Activated T-helper 1 cell treated with anti-CD3 and anti-CD28 coated beads, Interleukin-12 subunit alpha, Interleukin-12 subunit beta, Interleukin-2, Interleukin-4 antibody, amounts not matched to agents 30 ng/mL and 10 ng/mL and 1 ng/mL, durations not matched to agents 14 hours and 24 hours and 36 hours (primary cell): ENCODE measurements at regions not wholly inside any gene's neighbourhood (a gene's known extent, or its start where the extent isn't known, plus 50 kb on each side); places are given as distances from the start of the nearest gene placed in this dataset.
"Not testable (repeated sequence)": the region's sequence is repeated elsewhere in the genome, so short reads cannot be mapped to it uniquely, and the experiment has no call there.

Experiments
- DNase-seq: peaks from one replicate; pipeline ENCODE4 v3.0.0; 2021; ENCODE audit warnings: low spot score
- H3K27ac Mint-ChIP-seq: one replicate; pipeline ENCODE4 v1.8.0; 2021; ENCODE audit warnings: mild to moderate bottlenecking, mixed read lengths
- H3K27me3 Mint-ChIP-seq: one replicate; pipeline ENCODE4 v1.8.0; 2022; ENCODE audit warnings: mild to moderate bottlenecking, moderate library complexity, mixed read lengths; ENCODE audit not compliant: insufficient read depth
- H3K36me3 Mint-ChIP-seq: one replicate; pipeline ENCODE4 v1.8.0; 2021; ENCODE audit warnings: low read depth, mixed read lengths
- H3K4me1 Mint-ChIP-seq: one replicate; pipeline ENCODE4 v1.8.0; 2021; ENCODE audit warnings: low read depth, mixed read lengths
- H3K4me3 Mint-ChIP-seq: one replicate; pipeline ENCODE4 v1.8.0; 2021; ENCODE audit warnings: mild to moderate bottlenecking, moderate library complexity, mixed read lengths
- H3K9me3 Mint-ChIP-seq: one replicate; pipeline ENCODE4 v1.8.0; 2021; ENCODE audit warnings: mixed read lengths
- intact Hi-C: fragments of 100-400 bp; cut with micrococcal nuclease; formaldehyde crosslinking; loops from one replicate; pipeline ENCODE4 v1.15.1; 2024

DNA sequence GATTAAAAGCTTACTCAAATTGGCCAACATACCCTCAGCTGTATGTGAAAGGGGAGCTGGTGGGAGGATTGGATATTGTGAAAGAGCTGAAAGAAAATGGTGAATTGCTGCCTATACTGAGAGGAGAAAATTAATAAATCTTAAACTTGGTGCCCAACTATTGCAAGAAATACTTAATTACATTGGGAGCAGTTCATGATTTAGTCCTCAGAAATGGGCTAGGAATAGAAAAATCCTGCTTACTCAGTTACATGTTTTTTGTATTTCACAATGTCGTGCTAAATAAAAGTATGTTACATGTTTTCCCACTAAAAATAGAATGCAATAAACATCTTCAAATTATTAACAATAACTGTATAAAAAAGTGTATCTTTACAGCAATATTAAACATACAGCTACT, 100.0 kb downstream of the FAM217A start:
- not testable (repeated sequence) for H3K4me1 Mint-ChIP-seq, H3K4me3 Mint-ChIP-seq, H3K27ac Mint-ChIP-seq, H3K36me3 Mint-ChIP-seq, DNase-seq, H3K9me3 Mint-ChIP-seq
- intact Hi-C loops: loop anchor here (1.0 to 2.0 kb wide), 2 partner anchors 30 to 237 kb away; no protein-coding TSS in a partner anchor
- peaks cover 10% of the 10 kb centered on the region for H3K27me3 Mint-ChIP-seq

DNA sequence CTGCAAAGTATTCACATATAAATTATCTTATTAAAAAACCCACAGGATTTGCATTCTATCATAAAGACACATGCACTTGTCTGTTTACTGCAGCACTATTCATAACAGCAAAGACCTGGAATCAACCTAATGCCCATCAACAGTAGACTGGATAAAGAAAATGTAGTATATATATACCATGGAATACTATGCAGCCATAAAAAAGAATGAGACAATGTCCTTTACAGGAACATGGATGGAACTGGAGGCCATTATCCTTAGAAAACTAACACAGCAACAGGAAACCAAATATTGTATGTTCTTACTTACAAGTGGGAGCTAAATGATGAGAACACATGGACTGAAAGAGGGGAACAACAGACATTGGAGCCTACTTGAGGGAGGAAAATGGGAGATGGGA, 97.0 kb downstream of the FAM217A start:
- intact Hi-C loops: no loop called here
- Mint-ChIP-seq H3K4me3 (no peak overlapping the region), H3K36me3 (peaks cover 5% of the 10 kb centered on the region), H3K27me3 (peaks cover 6% of the 10 kb centered on the region), H3K4me1 (peaks cover 8% of the 10 kb centered on the region), H3K9me3 (no peaks in the 10 kb centered on the region), H3K27ac (no peak overlapping the region)
- DNase-seq: no peak

DNA sequence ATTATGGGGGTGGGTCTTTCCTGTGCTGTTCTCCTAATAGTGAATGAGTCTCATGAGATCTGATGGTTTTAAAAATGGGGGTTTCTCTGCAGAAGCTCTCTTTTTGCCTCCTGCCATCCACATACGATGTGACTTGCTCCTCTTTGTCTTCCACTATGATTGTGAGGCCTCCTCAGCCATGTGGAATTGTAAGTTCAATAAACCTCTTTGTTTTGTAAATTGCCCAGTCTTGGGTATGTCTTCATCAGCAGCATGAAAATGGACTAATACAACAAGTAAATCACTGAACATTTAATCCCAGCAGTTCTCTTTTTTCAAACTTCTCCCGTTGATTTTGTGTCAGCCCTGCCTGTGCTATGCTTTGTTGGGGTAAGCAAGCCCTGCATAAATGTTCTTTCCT, 95.2 kb downstream of the FAM217A start:
- Mint-ChIP-seq H3K27ac (no peak overlapping the region), H3K36me3 (peaks cover 5% of the 10 kb centered on the region), H3K27me3 (peaks cover 2% of the 10 kb centered on the region), H3K4me3 (no peak overlapping the region), H3K4me1 (peaks cover 10% of the 10 kb centered on the region), H3K9me3 (no peaks in the 10 kb centered on the region)
- no peak for DNase-seq
- intact Hi-C loops: no loop called here

GRCh38 chr6:3984494-3984893, 94.4 kb downstream of the FAM217A start:
- intact Hi-C loops: no loop called here
- peaks cover 5% of the 10 kb centered on the region for H3K36me3 Mint-ChIP-seq
- no peaks in the 10 kb centered on the region for H3K9me3 Mint-ChIP-seq
- peaks cover under 1% of the 10 kb centered on the region for H3K27me3 Mint-ChIP-seq
- H3K4me3 Mint-ChIP-seq: no peak overlapping the region
- peaks cover 10% of the 10 kb centered on the region for H3K4me1 Mint-ChIP-seq
- no peak for DNase-seq
- no peak overlapping the region for H3K27ac Mint-ChIP-seq

- Mint-ChIP-seq H3K36me3 (peaks cover 5% of the 10 kb centered on the region), H3K4me1 (peaks cover 16% of the 10 kb centered on the region), H3K4me3 (no peak overlapping the region), H3K27me3 (no peaks in the 10 kb centered on the region), H3K9me3 (no peaks in the 10 kb centered on the region), H3K27ac (no peak overlapping the region)
- no peak for DNase-seq
- intact Hi-C loops: no loop called here
Observed at GRCh38 chr6:3986241-3986640, 92.7 kb downstream of the FAM217A start.

- intact Hi-C loops: no loop called here
- Mint-ChIP-seq H3K9me3 (no peaks in the 10 kb centered on the region), H3K36me3 (peaks cover 4% of the 10 kb centered on the region), H3K4me1 (peaks cover 16% of the 10 kb centered on the region), H3K27ac (no peak overlapping the region), H3K27me3 (no peaks in the 10 kb centered on the region), H3K4me3 (no peak overlapping the region)
- no peak for DNase-seq
Observed at GRCh38 chr6:3987053-3987452, 91.9 kb downstream of the FAM217A start.

GRCh38 chr6:3987576-3987975, 91.4 kb downstream of the FAM217A start:
- peaks cover 3% of the 10 kb centered on the region for H3K36me3 Mint-ChIP-seq
- H3K4me3 Mint-ChIP-seq: no peak overlapping the region
- DNase-seq: no peak
- intact Hi-C loops: no loop called here
- no peaks in the 10 kb centered on the region for H3K9me3 Mint-ChIP-seq
- H3K27me3 Mint-ChIP-seq: no peaks in the 10 kb centered on the region
- H3K4me1 Mint-ChIP-seq: peaks cover 16% of the 10 kb centered on the region
- no peak overlapping the region for H3K27ac Mint-ChIP-seq

- DNase-seq: peak; percentile 53
- H3K27me3 Mint-ChIP-seq: no peaks in the 10 kb centered on the region
- intact Hi-C loops: loop anchor here (1.0 to 5.0 kb wide), 3 partner anchors 144 to 712 kb away; partner anchors contain the start of gene FAM50B
- H3K4me3 Mint-ChIP-seq: no peak overlapping the region
- no peaks in the 10 kb centered on the region for H3K9me3 Mint-ChIP-seq
- H3K36me3 Mint-ChIP-seq: no peaks in the 10 kb centered on the region
- H3K4me1 Mint-ChIP-seq: peaks cover 16% of the 10 kb centered on the region
- no peak overlapping the region for H3K27ac Mint-ChIP-seq
Observed at GRCh38 chr6:3990692-3991491, 88.0 kb downstream of the FAM217A start.

DNA sequence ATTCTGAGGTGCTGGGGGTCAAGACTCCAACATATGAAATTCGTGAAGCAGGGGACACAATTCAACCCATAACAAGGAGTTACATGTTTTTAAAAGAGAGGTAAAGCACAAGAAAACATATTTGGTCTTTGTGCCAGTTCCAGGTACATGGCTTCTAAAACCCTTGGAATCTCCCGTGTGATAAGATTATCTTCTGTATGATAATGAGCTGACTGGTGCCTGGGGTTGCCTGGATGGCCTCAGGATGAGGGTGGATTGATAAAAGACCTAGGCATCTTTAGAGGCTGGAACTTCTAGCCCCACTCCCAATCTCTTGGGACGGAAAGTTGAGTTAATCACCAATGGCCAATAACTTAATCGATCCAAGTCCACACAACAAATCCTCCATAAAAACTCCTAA, 87.0 kb downstream of the FAM217A start:
- no peaks in the 10 kb centered on the region for H3K27me3 Mint-ChIP-seq
- no peaks in the 10 kb centered on the region for H3K9me3 Mint-ChIP-seq
- intact Hi-C loops: loop anchor here (1.0 to 5.0 kb wide), 3 partner anchors 145 to 713 kb away; partner anchors contain the start of gene FAM50B
- H3K4me3 Mint-ChIP-seq: no peak overlapping the region
- no peak overlapping the region for H3K27ac Mint-ChIP-seq
- H3K36me3 Mint-ChIP-seq: no peaks in the 10 kb centered on the region
- peaks cover 16% of the 10 kb centered on the region for H3K4me1 Mint-ChIP-seq
- DNase-seq: no peak

DNA sequence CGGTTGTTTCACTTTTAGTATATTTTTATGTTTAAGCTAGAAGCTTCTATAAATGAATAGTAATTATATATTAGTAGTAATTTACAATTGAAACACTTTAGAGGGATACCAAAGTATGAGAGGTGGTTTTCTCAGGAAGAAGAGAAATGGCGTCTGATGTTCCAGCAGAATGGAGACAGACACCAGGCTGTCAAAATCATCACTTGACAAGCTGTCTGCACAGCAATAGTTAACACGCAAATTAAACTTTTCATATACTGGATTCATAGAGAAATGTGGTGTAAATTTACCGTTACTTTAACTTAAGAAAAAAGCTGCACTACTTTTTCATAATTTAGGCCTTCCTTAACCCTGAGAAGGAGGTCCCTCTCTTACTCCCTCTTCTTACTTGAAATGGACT, 82.6 kb downstream of the FAM217A start:
- no peaks in the 10 kb centered on the region for H3K27me3 Mint-ChIP-seq
- no peaks in the 10 kb centered on the region for H3K36me3 Mint-ChIP-seq
- H3K4me1 Mint-ChIP-seq: no peaks in the 10 kb centered on the region
- no peak for DNase-seq
- no peaks in the 10 kb centered on the region for H3K9me3 Mint-ChIP-seq
- intact Hi-C loops: no loop called here
- no peak overlapping the region for H3K27ac Mint-ChIP-seq
- H3K4me3 Mint-ChIP-seq: no peak overlapping the region

DNA sequence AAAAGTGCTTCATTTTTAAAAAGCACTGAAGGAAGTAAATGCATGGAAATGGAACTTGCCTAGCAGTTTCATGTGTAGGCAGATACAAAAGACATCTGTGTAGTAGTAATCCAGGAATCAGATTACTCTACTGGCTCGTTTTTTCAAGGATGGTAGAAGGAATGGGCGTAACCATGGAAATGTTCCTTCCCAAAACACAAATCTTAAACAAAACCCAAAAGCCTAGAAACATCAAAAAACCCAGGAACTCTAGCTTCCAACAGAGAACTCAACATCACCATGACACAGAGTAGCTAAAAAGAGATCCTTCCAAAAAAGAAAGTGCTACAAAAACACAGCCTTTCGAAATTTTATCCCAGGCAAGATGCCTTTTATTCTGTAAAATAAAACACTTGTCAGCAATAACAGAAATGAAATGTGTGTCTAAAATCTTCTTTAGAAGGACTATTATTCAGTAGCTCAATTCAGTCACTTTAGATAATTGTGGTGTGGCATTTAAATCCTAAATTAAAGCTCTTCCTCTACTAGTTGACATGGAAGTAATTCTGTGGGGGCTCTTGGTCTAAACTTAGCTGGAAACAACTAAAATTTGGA, 81.7 kb downstream of the FAM217A start:
- Mint-ChIP-seq H3K36me3 (no peaks in the 10 kb centered on the region), H3K27ac (no peak overlapping the region), H3K9me3 (no peaks in the 10 kb centered on the region), H3K4me1 (no peaks in the 10 kb centered on the region), H3K27me3 (no peaks in the 10 kb centered on the region), H3K4me3 (no peak overlapping the region)
- intact Hi-C loops: no loop called here
- no peak for DNase-seq

GRCh38 chr6:3999800-4000661, 78.9 kb downstream of the FAM217A start:
- Mint-ChIP-seq H3K4me1 (peaks cover 4% of the 10 kb centered on the region), H3K27ac (no peak overlapping the region), H3K9me3 (no peaks in the 10 kb centered on the region), H3K36me3 (peaks cover 7% of the 10 kb centered on the region), H3K27me3 (no peaks in the 10 kb centered on the region), H3K4me3 (no peak overlapping the region)
- intact Hi-C loops: no loop called here
- DNase-seq: no peak

GRCh38 chr6:4004249-4004648, 74.7 kb downstream of the FAM217A start:
- intact Hi-C loops: no loop called here
- H3K27ac Mint-ChIP-seq: no peak overlapping the region
- H3K4me1 Mint-ChIP-seq: peaks cover 18% of the 10 kb centered on the region
- H3K36me3 Mint-ChIP-seq: peaks cover 9% of the 10 kb centered on the region
- no peak for DNase-seq
- H3K9me3 Mint-ChIP-seq: no peaks in the 10 kb centered on the region
- H3K27me3 Mint-ChIP-seq: no peaks in the 10 kb centered on the region
- H3K4me3 Mint-ChIP-seq: no peak overlapping the region
